Activated naive CD8-positive, alpha-beta T cell treated with anti-CD3 and anti-CD28 coated beads for 36 hours (primary cell): ENCODE measurements at regions not wholly inside any gene's neighbourhood (a gene's known extent, or its start where the extent isn't known, plus 50 kb on each side); places are given as distances from the start of the nearest gene placed in this dataset.
"Not testable (repeated sequence)": the region's sequence is repeated elsewhere in the genome, so short reads cannot be mapped to it uniquely, and the experiment has no call there.

Source experiments
- DNase-seq: peaks from one replicate; pipeline ENCODE4 v3.0.0; 2021
- H3K27ac Mint-ChIP-seq: one replicate; pipeline ENCODE4 v1.8.0; 2022; ENCODE audit warnings: mild to moderate bottlenecking, moderate library complexity, mixed read lengths
- H3K27me3 Mint-ChIP-seq: one replicate; pipeline ENCODE4 v1.8.0; 2022; ENCODE audit warnings: mild to moderate bottlenecking, mixed read lengths
- H3K36me3 Mint-ChIP-seq: one replicate; pipeline ENCODE4 v1.8.0; 2021; ENCODE audit warnings: mild to moderate bottlenecking, mixed read lengths
- H3K4me1 Mint-ChIP-seq: one replicate; pipeline ENCODE4 v1.8.0; 2021; ENCODE audit warnings: mixed read lengths
- H3K4me3 Mint-ChIP-seq: one replicate; pipeline ENCODE4 v1.8.0; 2022; ENCODE audit warnings: mild to moderate bottlenecking, moderate library complexity, mixed read lengths
- H3K9me3 Mint-ChIP-seq: one replicate; pipeline ENCODE4 v1.8.0; 2022; ENCODE audit warnings: mixed read lengths

DNA sequence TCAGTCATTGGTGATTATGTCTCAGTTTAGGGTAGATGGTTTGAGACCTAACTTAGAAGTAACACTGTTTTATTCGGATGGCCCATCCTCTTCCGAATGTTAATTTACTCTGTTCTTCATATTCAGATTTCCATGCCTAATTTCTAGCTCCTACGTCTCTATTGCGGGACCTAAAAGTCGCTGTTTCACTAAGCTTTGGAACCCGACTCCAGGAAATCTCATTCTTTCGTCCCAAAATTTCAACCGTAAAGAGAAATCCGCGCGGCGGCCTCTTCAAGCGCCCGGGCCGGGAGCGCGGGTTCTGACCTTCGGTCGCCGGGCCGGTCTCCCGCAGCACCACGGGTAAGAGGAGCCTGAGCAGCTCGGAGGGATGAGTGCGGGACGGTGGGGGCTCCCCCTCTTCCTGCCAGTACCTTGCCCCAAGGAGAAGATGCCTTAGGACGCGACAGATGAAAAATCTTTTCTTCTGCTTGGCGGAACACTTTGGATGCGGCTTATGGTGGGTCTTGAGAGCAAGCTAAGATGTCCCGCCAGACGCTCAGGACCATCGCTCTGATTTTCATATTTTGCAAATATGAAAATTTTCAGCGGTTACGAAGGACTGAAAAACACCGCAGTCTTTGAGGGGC, 128.7 kb downstream of the PPIAL4G start:
- Mint-ChIP-seq H3K36me3 (no peaks in the 10 kb centered on the region), H3K9me3 (no peaks in the 10 kb centered on the region), H3K4me3 (no peak overlapping the region), H3K4me1 (peaks cover 10% of the 10 kb centered on the region), H3K27ac (no peak overlapping the region), H3K27me3 (peaks cover 66% of the 10 kb centered on the region)
- no peak for DNase-seq

DNA sequence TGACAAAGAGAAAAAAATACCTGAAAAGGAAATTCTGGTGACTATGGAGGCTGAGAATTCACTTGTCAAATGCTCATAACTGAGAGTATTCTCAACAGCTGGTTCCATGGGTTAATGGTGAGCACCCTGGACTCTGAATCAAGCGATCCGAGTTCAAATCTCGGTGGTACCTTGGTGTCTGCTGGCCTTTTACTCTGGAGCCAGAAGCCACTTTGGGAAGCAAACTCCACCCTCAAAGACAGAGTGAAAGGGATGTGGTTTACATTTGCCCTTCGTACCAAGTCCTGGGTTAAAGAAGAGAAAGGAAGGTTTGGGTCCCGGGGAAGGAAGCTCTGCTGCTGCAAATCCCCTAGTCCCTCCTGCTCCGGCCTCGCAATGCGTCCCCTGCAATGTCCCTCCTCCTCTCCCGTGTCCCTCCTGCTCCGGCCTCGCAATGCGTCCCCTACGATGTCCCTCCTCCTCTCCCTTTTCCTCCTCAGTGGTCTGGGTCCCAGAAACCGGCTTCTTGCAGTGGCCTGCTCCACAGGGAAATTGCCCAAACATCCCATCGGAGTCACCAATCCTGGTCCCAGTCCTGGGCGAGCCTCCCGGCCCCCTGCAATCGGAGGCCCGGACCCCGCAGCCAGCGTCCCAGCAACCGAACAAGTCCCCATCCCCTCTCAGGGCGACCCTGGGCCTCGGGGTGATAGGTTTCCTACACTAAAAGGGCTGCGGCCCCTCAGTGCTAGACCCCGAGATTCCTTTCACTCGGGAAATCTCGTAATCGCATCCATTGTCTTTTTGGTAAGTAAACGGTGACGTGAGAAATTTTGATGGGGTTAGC, 129.4 kb downstream of the PPIAL4G start:
- Mint-ChIP-seq H3K27me3 (peaks cover 74% of the 10 kb centered on the region), H3K36me3 (no peaks in the 10 kb centered on the region), H3K4me3 (no peak overlapping the region), H3K9me3 (no peaks in the 10 kb centered on the region), H3K4me1 (peaks cover 10% of the 10 kb centered on the region), H3K27ac (peak overlapping the region; percentile 36)
- peak; percentile 36 for DNase-seq

- Mint-ChIP-seq H3K4me1 (peaks cover 10% of the 10 kb centered on the region), H3K27ac (no peak overlapping the region), H3K4me3 (no peak overlapping the region), H3K36me3 (no peaks in the 10 kb centered on the region), H3K9me3 (no peaks in the 10 kb centered on the region), H3K27me3 (peaks cover 71% of the 10 kb centered on the region)
- DNase-seq, result no peak
Observed at GRCh38 chr1:148352470-148353053, 130.5 kb downstream of the PPIAL4G start.

DNA sequence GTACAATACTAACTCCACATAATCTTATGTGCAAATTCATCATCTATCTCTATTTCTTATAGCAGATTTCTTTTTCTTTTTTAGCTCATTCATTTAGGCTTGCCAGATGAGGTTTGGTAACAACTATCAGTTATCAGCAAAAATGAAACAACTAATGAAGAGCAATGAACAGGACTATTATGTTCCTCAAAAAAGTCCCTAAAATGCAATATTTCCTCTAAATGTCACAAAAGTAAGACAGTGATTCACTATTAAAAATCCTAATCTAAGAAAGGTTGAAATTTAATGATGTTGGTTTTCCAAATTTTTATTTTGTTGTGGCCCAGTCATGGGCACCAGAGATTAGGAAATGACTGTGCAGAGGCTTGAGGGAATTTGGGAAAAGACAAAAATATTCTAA, 135.3 kb downstream of the PPIAL4G start:
- Mint-ChIP-seq H3K36me3 (no peaks in the 10 kb centered on the region), H3K9me3 (no peaks in the 10 kb centered on the region), H3K4me1 (peaks cover 5% of the 10 kb centered on the region), H3K4me3 (no peak overlapping the region), H3K27me3 (peaks cover 45% of the 10 kb centered on the region), H3K27ac (no peak overlapping the region)
- DNase-seq, result no peak

DNA sequence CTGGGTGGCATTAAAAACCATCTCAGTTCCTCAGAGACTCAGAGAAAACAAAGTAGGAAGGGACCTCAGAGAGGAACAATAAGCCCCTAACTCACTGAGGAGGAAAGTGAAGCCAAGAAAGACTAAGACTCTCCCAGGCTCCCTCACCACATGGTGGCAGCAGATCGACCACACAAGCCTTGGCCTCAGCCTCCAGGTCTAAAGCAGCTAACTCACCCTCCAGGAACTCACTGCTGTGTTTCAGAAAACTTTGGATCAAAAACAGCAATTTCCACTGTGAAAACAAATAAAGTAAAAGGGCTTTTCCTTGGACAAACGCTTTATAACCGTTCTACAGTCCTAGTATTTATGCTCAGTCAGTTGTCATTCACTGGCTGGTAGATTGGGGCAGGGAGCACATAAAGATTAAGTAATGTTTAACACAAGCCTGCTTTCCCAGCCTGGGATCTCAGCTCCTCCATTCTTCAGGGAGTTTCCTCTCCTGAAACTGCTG, 137.4 kb downstream of the PPIAL4G start:
- H3K4me3 Mint-ChIP-seq, H3K4me1 Mint-ChIP-seq, H3K27ac Mint-ChIP-seq, H3K9me3 Mint-ChIP-seq, H3K36me3 Mint-ChIP-seq, DNase-seq: not testable (repeated sequence)
- H3K27me3 Mint-ChIP-seq, result peaks cover 26% of the 10 kb centered on the region

DNA sequence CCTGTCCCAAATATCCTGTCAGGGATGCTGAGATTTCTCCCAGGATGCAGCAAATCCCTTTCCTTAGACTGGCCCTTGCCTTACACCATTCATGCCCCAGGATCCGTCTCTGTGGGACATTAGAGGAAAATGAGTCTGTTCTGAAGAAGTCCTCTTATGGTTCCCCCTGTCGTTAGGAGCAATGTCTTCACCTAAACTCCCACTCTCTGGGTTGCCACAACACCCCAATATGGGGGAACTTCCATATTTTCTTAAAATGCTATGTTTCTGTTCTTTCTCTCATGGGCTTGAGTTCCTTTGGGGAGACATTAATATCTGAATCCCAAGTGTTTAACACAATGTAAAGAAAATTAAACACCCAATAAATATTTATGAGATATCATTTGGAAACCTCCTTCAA, 138.5 kb downstream of the PPIAL4G start:
- not testable (repeated sequence) for H3K27ac Mint-ChIP-seq, H3K4me1 Mint-ChIP-seq, H3K4me3 Mint-ChIP-seq, H3K9me3 Mint-ChIP-seq, DNase-seq, H3K36me3 Mint-ChIP-seq
- peaks cover 18% of the 10 kb centered on the region for H3K27me3 Mint-ChIP-seq

DNA sequence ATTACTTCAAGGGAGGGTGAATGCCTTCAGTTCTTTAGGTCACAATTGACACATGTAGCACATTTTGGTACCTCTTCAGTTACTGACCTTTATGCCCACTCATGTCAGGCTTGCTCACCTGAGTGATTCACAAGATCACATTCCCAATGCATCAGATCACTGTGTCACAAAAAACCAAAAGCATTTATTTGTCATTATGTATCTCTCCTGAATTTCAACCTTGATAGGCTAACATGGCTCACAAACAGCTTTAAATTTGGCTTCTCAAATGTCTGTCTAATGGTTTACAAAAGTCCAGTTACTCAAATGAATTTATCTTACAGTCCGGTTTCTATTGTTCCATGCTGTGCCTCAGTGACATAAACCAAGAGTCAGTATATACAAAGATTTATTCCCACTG, 141.4 kb downstream of the PPIAL4G start:
- H3K27me3 Mint-ChIP-seq, result peaks cover 12% of the 10 kb centered on the region
- H3K4me1 Mint-ChIP-seq, H3K9me3 Mint-ChIP-seq, H3K36me3 Mint-ChIP-seq, H3K27ac Mint-ChIP-seq, DNase-seq, H3K4me3 Mint-ChIP-seq: not testable (repeated sequence)

- not testable (repeated sequence) for DNase-seq, H3K9me3 Mint-ChIP-seq, H3K36me3 Mint-ChIP-seq, H3K4me3 Mint-ChIP-seq, H3K27ac Mint-ChIP-seq
- Mint-ChIP-seq H3K27me3 (peaks cover 17% of the 10 kb centered on the region), H3K4me1 (peaks cover 32% of the 10 kb centered on the region)
Observed at GRCh38 chr1:148336121-148336918, 146.8 kb downstream of the PPIAL4G start.

GRCh38 chr1:148334339-148335130, 148.6 kb downstream of the PPIAL4G start:
- Mint-ChIP-seq H3K4me3 (peak overlapping the region; percentile 89), H3K9me3 (no peaks in the 10 kb centered on the region), H3K27me3 (peaks cover 26% of the 10 kb centered on the region), H3K36me3 (no peaks in the 10 kb centered on the region), H3K4me1 (peaks cover 32% of the 10 kb centered on the region), H3K27ac (peak overlapping the region; percentile 100)
- peak; percentile 81 for DNase-seq

DNA sequence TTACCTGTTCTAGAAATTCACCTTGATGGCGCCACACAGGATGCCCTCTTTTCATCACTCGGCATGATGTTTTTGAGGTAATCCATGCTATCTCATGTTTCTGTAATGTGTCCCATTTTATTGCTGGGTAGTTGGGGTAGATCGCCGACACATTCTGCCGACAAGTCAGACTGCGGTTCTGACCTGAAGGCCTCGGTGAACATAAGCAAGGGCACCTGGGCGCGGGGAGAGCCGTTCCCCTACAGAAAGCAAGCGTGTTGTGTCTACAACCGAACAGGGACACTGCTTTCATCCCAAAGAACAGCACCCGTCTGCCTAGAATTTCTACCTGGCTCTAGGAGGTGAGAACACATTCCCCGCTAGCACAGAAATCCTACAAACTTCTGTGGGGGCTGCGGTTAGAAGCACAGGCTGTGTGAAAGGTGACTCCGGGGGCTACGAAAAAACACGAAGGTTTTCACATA, 149.2 kb downstream of the PPIAL4G start:
- Mint-ChIP-seq H3K9me3 (no peaks in the 10 kb centered on the region), H3K36me3 (no peaks in the 10 kb centered on the region), H3K27ac (peak overlapping the region; percentile 100), H3K4me3 (peak overlapping the region; percentile 89), H3K4me1 (peaks cover 30% of the 10 kb centered on the region), H3K27me3 (peaks cover 32% of the 10 kb centered on the region)
- DNase-seq, result no peak

GRCh38 chr1:148328884-148329283, 154.2 kb downstream of the PPIAL4G start:
- Mint-ChIP-seq H3K36me3 (peaks cover 7% of the 10 kb centered on the region), H3K4me3 (no peak overlapping the region), H3K27ac (no peak overlapping the region), H3K27me3 (peaks cover 37% of the 10 kb centered on the region), H3K4me1 (peaks cover 5% of the 10 kb centered on the region), H3K9me3 (peaks cover 11% of the 10 kb centered on the region)
- no peak for DNase-seq

- Mint-ChIP-seq H3K9me3 (peaks cover 11% of the 10 kb centered on the region), H3K27me3 (peaks cover 31% of the 10 kb centered on the region)
- H3K27ac Mint-ChIP-seq, H3K4me1 Mint-ChIP-seq, H3K36me3 Mint-ChIP-seq, DNase-seq, H3K4me3 Mint-ChIP-seq: not testable (repeated sequence)
Observed at GRCh38 chr1:148325031-148325430, 158.1 kb downstream of the PPIAL4G start.

GRCh38 chr1:148324465-148324864, 158.6 kb downstream of the PPIAL4G start:
- not testable (repeated sequence) for H3K27ac Mint-ChIP-seq, H3K4me1 Mint-ChIP-seq, H3K36me3 Mint-ChIP-seq, DNase-seq, H3K4me3 Mint-ChIP-seq
- Mint-ChIP-seq H3K9me3 (peaks cover 11% of the 10 kb centered on the region), H3K27me3 (peaks cover 26% of the 10 kb centered on the region)

GRCh38 chr1:148320079-148320478, 163.0 kb downstream of the PPIAL4G start:
- DNase-seq, H3K9me3 Mint-ChIP-seq, H3K4me3 Mint-ChIP-seq, H3K27ac Mint-ChIP-seq, H3K36me3 Mint-ChIP-seq: not testable (repeated sequence)
- peaks cover 37% of the 10 kb centered on the region for H3K27me3 Mint-ChIP-seq
- peaks cover 31% of the 10 kb centered on the region for H3K4me1 Mint-ChIP-seq
